Epithelial cell of proximal tubule (primary cell): ENCODE measurements at regions not wholly inside any gene's neighbourhood (a gene's known extent, or its start where the extent isn't known, plus 50 kb on each side); places are given as distances from the start of the nearest gene placed in this dataset.
A peak's percentile ranks its signal among the peaks of the same experiment; 100 is the strongest.

ENCODE experiments used
- DNase-seq: peaks from one replicate; pipeline ENCODE4 v3.0.0-alpha.2; 2011; ENCODE audit warnings: low read depth
- H3K4me3 ChIP-seq: 2 replicates; pipeline ENCODE4 v1.5.1; 2011; ENCODE audit warnings: low read depth, mild to moderate bottlenecking, low read length
- CTCF ChIP-seq: conservative IDR thresholded peaks from 2 replicates; pipeline ENCODE4 v1.5.1; 2012; ENCODE audit warnings: low read depth, mild to moderate bottlenecking, low read length

DNA sequence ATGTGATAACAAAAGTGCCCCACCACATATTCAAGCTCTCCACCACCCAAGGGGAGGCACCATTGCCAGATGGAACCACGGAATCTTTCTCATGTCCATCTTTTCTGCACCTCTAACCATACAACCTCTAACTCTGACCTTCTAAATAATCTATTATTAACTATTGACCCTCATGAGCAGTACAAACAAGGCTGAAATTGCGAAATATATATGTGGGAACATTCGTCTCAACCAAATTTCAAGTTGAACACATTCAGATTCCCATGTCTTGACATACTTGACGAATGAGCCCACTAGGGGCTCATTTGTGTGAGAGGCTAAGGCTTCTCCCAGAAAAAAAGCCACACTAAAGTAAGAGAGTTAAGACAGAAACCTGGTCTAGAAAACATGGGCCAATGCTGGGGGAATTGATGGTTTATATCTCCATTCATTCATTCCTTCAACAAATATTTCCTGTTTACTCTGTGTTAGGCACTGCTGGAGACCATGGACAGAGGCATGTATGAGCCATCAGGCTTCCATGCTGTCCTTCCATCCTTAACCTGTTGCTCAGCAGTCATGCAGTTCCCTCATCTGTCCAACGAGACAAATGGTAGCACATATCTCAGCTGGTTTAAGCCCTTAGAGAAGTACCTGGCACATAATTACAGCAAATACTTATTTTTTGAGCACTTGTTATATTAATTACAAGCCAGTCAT lies 130.4 kb downstream of the ESM1 start:
- no peak overlapping the region for H3K4me3 ChIP-seq
- no peak for DNase-seq
- no peak for TF ChIP-seq CTCF

DNA sequence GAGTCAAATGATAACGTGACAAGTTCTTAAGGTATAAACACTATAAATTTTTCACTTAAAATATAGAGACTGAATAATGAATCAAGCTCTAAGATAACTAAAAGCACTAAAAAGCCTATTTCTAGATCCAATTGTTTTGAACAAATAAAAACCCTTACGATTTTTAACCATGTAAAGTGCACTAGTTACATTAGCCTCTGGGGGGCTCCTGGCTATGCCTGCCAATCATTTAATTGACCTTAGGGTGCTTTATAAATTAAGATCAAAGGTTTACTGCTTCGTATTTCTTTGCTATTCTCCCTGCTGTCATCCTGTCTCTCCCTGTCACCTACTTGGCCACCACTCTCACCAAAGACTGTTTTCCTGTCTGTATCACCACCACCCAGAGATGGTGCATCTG lies 133.4 kb downstream of the ESM1 start:
- DNase-seq, result no peak
- TF ChIP-seq CTCF, result peak; percentile 45
- no peak overlapping the region for H3K4me3 ChIP-seq

DNA sequence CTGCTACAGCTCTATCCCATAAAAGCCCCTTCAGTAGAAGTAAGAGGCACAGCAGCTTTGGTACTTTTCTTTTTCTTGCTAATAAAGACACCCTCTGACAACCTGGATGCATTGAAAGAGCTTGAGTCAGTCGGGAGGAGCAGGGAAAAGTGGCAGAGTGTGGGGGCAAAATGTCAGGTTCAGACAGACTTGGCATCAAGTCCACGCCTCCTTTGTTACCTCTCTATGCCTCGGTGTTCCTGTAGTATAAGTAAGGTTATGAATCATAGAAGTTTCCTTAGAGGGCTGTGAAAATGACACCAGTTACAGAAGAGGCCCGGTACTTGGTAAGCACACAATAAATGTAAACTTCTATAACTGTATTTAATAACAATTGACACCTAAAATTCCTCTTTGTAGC lies 133.9 kb downstream of the ESM1 start:
- no peak for DNase-seq
- no peak overlapping the region for H3K4me3 ChIP-seq
- TF ChIP-seq CTCF, result no peak

GRCh38 chr5:54848581-54848980 lies 136.8 kb downstream of the ESM1 start:
- no peak for DNase-seq
- TF ChIP-seq CTCF, result no peak
- H3K4me3 ChIP-seq, result no peak overlapping the region

DNA sequence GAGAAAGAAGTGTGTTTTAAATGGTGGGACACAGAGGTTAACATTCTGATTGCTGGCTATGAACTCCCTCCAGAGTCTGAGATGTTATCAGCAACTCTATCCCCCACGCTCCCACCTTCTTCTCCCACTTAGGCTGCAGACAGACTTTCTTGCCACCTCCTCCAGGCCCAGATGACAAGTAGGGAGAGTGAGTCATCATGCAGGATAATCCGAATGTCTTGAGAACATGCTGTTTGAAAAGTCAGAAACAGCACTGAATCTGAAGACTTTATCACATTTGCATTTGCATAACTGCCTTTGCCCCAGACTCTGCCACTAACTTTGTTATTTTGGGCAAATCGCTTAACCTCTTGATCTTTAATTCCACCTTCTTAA lies 139.8 kb downstream of the ESM1 start:
- no peak for DNase-seq
- no peak for TF ChIP-seq CTCF
- no peak overlapping the region for H3K4me3 ChIP-seq

GRCh38 chr5:54844905-54845566 lies 140.4 kb downstream of the ESM1 start:
- peak; percentile 48 for TF ChIP-seq CTCF
- DNase-seq, result no peak
- H3K4me3 ChIP-seq, result peak overlapping the region; percentile 30

DNA sequence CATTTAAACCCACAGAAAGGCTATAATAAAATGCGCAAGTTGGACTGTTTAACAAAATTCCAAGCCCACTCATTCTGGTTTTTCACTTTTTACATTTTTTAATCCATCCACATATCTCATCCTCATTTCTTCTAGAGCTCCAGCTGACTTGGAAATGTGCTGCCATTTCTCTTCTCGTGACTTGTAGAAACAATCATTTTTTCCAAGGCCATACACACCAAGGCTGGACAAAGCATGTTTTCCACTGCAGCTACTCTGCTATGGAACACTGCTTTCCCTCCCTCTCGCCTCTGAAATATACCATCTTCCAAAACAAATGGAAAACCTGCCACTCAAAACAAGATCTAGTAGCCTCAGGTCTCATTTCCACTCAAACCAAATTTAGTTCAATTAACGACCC lies 141.1 kb downstream of the ESM1 start:
- no peak for TF ChIP-seq CTCF

More for the DNA sequence above, 141.1 kb downstream of the ESM1 start:
- no peak overlapping the region for H3K4me3 ChIP-seq
- DNase-seq, result no peak
